HG03060 (cell line): ENCODE measurements at regions not wholly inside any gene's neighbourhood (a gene's known extent, or its start where the extent isn't known, plus 50 kb on each side); places are given as distances from the start of the nearest gene placed in this dataset.
"Not testable (repeated sequence)": the region's sequence is repeated elsewhere in the genome, so short reads cannot be mapped to it uniquely, and the experiment has no call there.

Source experiments
- ATAC-seq: cut with Tn5 transposase; IDR thresholded peaks from one replicate; pipeline ENCODE4 v1.9.1; 2021; ENCODE audit warnings: low read depth, moderate number of reproducible peaks; ENCODE audit not compliant: unreplicated experiment

GRCh38 chr22:47422736-47423135, 660.3 kb downstream of the TBC1D22A start:
- no peak for ATAC-seq

- no peak for ATAC-seq
Measured at GRCh38 chr22:47421846-47422245, 659.4 kb downstream of the TBC1D22A start.

GRCh38 chr22:47420211-47420610, 657.8 kb downstream of the TBC1D22A start:
- ATAC-seq = no peak

- ATAC-seq = no peak
Measured at GRCh38 chr22:47419239-47419638, 656.8 kb downstream of the TBC1D22A start.

- no peak for ATAC-seq
Measured at GRCh38 chr22:47417699-47418098, 655.2 kb downstream of the TBC1D22A start.

GRCh38 chr22:47411006-47411405, 648.6 kb downstream of the TBC1D22A start:
- ATAC-seq = no peak

- no peak for ATAC-seq
Measured at GRCh38 chr22:47409539-47410275, 647.3 kb downstream of the TBC1D22A start.

- no peak for ATAC-seq
Measured at GRCh38 chr22:47408409-47408808, 646.0 kb downstream of the TBC1D22A start.

- ATAC-seq = no peak
Measured at GRCh38 chr22:47407461-47408025, 645.1 kb downstream of the TBC1D22A start.

- ATAC-seq = no peak
Measured at GRCh38 chr22:47406896-47407295, 644.4 kb downstream of the TBC1D22A start.

- ATAC-seq = no peak
Measured at GRCh38 chr22:47406180-47406834, 643.9 kb downstream of the TBC1D22A start.

- ATAC-seq = not testable (repeated sequence)
Measured at GRCh38 chr22:47405222-47405621, 642.8 kb downstream of the TBC1D22A start.

GRCh38 chr22:47402876-47403525, 640.6 kb downstream of the TBC1D22A start:
- ATAC-seq = no peak

- no peak for ATAC-seq
Measured at GRCh38 chr22:47401976-47402770, 639.7 kb downstream of the TBC1D22A start.

- no peak for ATAC-seq
Measured at GRCh38 chr22:47401592-47401898, 639.1 kb downstream of the TBC1D22A start.

- no peak for ATAC-seq
Measured at GRCh38 chr22:47400701-47401591, 638.5 kb downstream of the TBC1D22A start.

GRCh38 chr22:47400131-47400530, 637.7 kb downstream of the TBC1D22A start:
- ATAC-seq = not testable (repeated sequence)

GRCh38 chr22:47398921-47399790, 636.7 kb downstream of the TBC1D22A start:
- ATAC-seq = no peak

GRCh38 chr22:47398491-47398890, 636.0 kb downstream of the TBC1D22A start:
- no peak for ATAC-seq
